CD4-positive, alpha-beta memory T cell (primary cell): ENCODE measurements at regions not wholly inside any gene's neighbourhood (a gene's known extent, or its start where the extent isn't known, plus 50 kb on each side); places are given as distances from the start of the nearest gene placed in this dataset.
A peak's percentile ranks its signal among the peaks of the same experiment; 100 is the strongest.

Experiments used
- CTCF ChIA-PET: fragments of 350-600 bp; sonication (Branson Sonifier 250); formaldehyde crosslinking; loops from one replicate; lab custom pipeline; 2021; ENCODE audit warnings: inconsistent platforms; ENCODE audit not compliant: partially characterized antibody; lab: Charles Lee
- POLR2A ChIA-PET: fragments of 350-600 bp; sonication (Branson Sonifier 250); formaldehyde crosslinking; loops from one replicate; lab custom pipeline; 2021; ENCODE audit not compliant: partially characterized antibody; lab: Charles Lee
- DNase-seq, 5 donors: peaks; one replicate each; pipeline versions ENCODE4 v3.0.0 to v3.0.0-alpha.2; 2020 to 2022; ENCODE audit warnings: mixed read lengths in 1 of 5
- H3K27ac ChIP-seq: one replicate; pipeline ENCODE4 v1.7.0; 2013; ENCODE audit warnings: low read depth, low read length
- H3K27me3 ChIP-seq: 2 replicates; pipeline ENCODE4 v1.7.0; 2013; ENCODE audit warnings: mild to moderate bottlenecking, low read length, moderate library complexity; ENCODE audit not compliant: insufficient read depth
- H3K36me3 ChIP-seq: 2 replicates; pipeline ENCODE4 v1.7.0; 2013; ENCODE audit warnings: mild to moderate bottlenecking, low read length, moderate library complexity; ENCODE audit not compliant: insufficient read depth
- H3K4me1 ChIP-seq: 2 replicates; pipeline ENCODE4 v1.7.0; 2013; ENCODE audit warnings: mild to moderate bottlenecking, low read length, moderate library complexity; ENCODE audit not compliant: insufficient read depth
- H3K4me3 ChIP-seq, 2 donors: one replicate each; pipeline ENCODE4 v1.7.0; 2013; ENCODE audit warnings: low read length in 2 of 2, mild to moderate bottlenecking in 1 of 2
- H3K9me3 ChIP-seq, 2 donors: one replicate each; pipeline ENCODE4 v1.7.0; 2013; ENCODE audit warnings: low read length in 2 of 2, control low read depth in 1 of 2; ENCODE audit not compliant: control insufficient read depth in 1 of 2
- H3K27ac Mint-ChIP-seq, 7 donors: one replicate each; pipeline ENCODE4 v1.8.0; 2020 to 2021; ENCODE audit warnings: mixed read lengths in 7 of 7, mild to moderate bottlenecking in 6 of 7, inconsistent platforms in 3 of 7, moderate library complexity in 3 of 7
- H3K27me3 Mint-ChIP-seq, 2 donors: one replicate each; pipeline ENCODE4 v1.8.0; 2020 to 2021; ENCODE audit warnings: mixed read lengths in 2 of 2
- H3K36me3 Mint-ChIP-seq, 2 donors: one replicate each; pipeline ENCODE4 v1.8.0; 2020 to 2021; ENCODE audit warnings: mixed read lengths in 2 of 2, inconsistent platforms in 1 of 2, mild to moderate bottlenecking in 1 of 2
- H3K4me1 Mint-ChIP-seq, 4 donors: one replicate each; pipeline ENCODE4 v1.8.0; 2020 to 2021; ENCODE audit warnings: mixed read lengths in 4 of 4, mild to moderate bottlenecking in 1 of 4
- H3K4me3 Mint-ChIP-seq, 8 donors: one replicate each; pipeline ENCODE4 v1.8.0; 2020 to 2021; ENCODE audit warnings: mixed read lengths in 8 of 8, mild to moderate bottlenecking in 7 of 8, moderate library complexity in 6 of 8, inconsistent platforms in 3 of 8
- H3K9me3 Mint-ChIP-seq, 8 donors: one replicate each; pipeline ENCODE4 v1.8.0; 2020 to 2021; ENCODE audit warnings: mixed read lengths in 8 of 8, mild to moderate bottlenecking in 5 of 8, inconsistent platforms in 3 of 8, moderate library complexity in 1 of 8
- intact Hi-C: fragments of 100-400 bp; cut with micrococcal nuclease; formaldehyde crosslinking; loops from one replicate; pipeline ENCODE4 v1.15.1; 2023

DNA sequence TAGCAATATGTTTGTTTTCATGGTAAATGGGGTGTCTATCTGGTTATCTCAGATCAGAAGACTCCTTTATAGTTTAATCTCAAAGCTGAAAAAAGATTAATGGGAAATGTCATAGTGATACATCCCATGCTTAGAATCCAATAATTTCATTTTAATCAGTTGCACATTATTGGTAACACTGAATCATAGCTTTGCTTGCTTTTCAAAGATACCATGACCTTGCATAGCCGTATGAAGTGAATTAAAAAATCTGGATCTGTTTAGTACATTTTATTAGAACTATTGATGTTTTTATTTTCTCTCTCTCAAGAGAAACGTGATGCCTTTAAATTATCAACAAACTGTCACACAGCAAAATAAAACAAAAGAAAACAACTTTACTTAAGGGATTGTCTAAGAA is 506.7 kb upstream of the SGO1 start:
- POLR2A ChIA-PET = no interaction called here
- Histone ChIP-seq H3K27ac (no peak overlapping the region), H3K4me1 (no peaks in the 10 kb centered on the region), H3K27me3 (no peaks in the 10 kb centered on the region), H3K4me3 (no peak overlapping the region), H3K9me3 (no peaks in the 10 kb centered on the region), H3K36me3 (no peaks in the 10 kb centered on the region)
- intact Hi-C loops = no loop called here
- DNase-seq = no peak
- no peak overlapping the region for H3K4me3 Mint-ChIP-seq
- H3K27me3 Mint-ChIP-seq = no peaks in the 10 kb centered on the region
- CTCF ChIA-PET = no interaction called here
- H3K36me3 Mint-ChIP-seq = peaks cover 0 to 3% of the 10 kb centered on the region in 2 donors
- H3K9me3 Mint-ChIP-seq = peaks cover 0 to 35% (median 16%) of the 10 kb centered on the region in 8 donors
- no peak overlapping the region for H3K27ac Mint-ChIP-seq
- no peaks in the 10 kb centered on the region for H3K4me1 Mint-ChIP-seq

DNA sequence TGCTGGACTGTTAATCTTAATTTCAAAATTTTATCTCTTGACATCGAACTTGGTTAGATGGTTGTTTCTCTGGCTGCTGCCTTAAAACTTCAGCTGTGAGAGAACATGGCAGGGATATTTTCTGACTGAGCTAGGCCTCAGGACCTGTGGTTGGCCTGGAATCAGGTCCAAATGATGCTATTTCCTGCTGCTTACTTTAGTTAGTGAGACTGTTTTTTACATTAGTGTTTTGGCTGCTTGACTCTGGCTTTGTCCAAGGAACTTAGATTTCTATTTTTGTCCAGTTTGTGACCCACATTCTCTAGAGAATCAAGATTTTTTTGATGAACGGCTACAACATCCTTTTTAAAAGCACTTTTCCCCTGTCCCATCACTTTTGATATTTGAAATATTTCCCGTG is 497.9 kb upstream of the SGO1 start:
- no peak overlapping the region for H3K27ac ChIP-seq
- Mint-ChIP-seq H3K4me3 (peak overlapping the region in 1 of 8 donors; percentile 57), H3K4me1 (no peaks in the 10 kb centered on the region), H3K27me3 (no peaks in the 10 kb centered on the region), H3K27ac (no peak overlapping the region), H3K36me3 (no peaks in the 10 kb centered on the region), H3K9me3 (peaks cover 6 to 69% (median 44%) of the 10 kb centered on the region in 8 donors)
- H3K36me3 ChIP-seq = no peaks in the 10 kb centered on the region
- CTCF ChIA-PET = no interaction called here
- H3K4me3 ChIP-seq = no peak overlapping the region
- no peaks in the 10 kb centered on the region for H3K9me3 ChIP-seq
- H3K4me1 ChIP-seq = no peaks in the 10 kb centered on the region
- no peak for DNase-seq
- POLR2A ChIA-PET = no interaction called here
- intact Hi-C loops = no loop called here
- H3K27me3 ChIP-seq = no peaks in the 10 kb centered on the region

- peaks cover 6 to 67% (median 39%) of the 10 kb centered on the region in 8 donors for H3K9me3 Mint-ChIP-seq
- H3K27ac Mint-ChIP-seq = no peak overlapping the region
- CTCF ChIA-PET = no interaction called here
- POLR2A ChIA-PET = no interaction called here
- no peaks in the 10 kb centered on the region for H3K4me1 ChIP-seq
- no peaks in the 10 kb centered on the region for H3K36me3 Mint-ChIP-seq
- intact Hi-C loops = no loop called here
- no peaks in the 10 kb centered on the region for H3K27me3 Mint-ChIP-seq
- no peaks in the 10 kb centered on the region for H3K27me3 ChIP-seq
- H3K9me3 ChIP-seq = no peaks in the 10 kb centered on the region
- no peak overlapping the region for H3K4me3 ChIP-seq
- H3K36me3 ChIP-seq = no peaks in the 10 kb centered on the region
- H3K27ac ChIP-seq = no peak overlapping the region
- DNase-seq = no peak
- no peaks in the 10 kb centered on the region for H3K4me1 Mint-ChIP-seq
- H3K4me3 Mint-ChIP-seq = no peak overlapping the region
These were observed 496.6 kb upstream of the SGO1 start for GRCh38 chr3:20682573-20682972.

- no peaks in the 10 kb centered on the region for H3K4me1 Mint-ChIP-seq
- no peaks in the 10 kb centered on the region for H3K4me1 ChIP-seq
- H3K27me3 ChIP-seq = no peaks in the 10 kb centered on the region
- intact Hi-C loops = no loop called here
- ChIA-PET CTCF (no interaction called here), POLR2A (no interaction called here)
- H3K4me3 ChIP-seq = no peak overlapping the region
- no peaks in the 10 kb centered on the region for H3K36me3 ChIP-seq
- peaks cover 0 to under 1% of the 10 kb centered on the region in 2 donors for H3K36me3 Mint-ChIP-seq
- H3K9me3 ChIP-seq = no peaks in the 10 kb centered on the region
- no peak overlapping the region for H3K27ac Mint-ChIP-seq
- no peak for DNase-seq
- H3K9me3 Mint-ChIP-seq = peaks cover 4 to 58% (median 39%) of the 10 kb centered on the region in 8 donors
- no peak overlapping the region for H3K27ac ChIP-seq
- no peaks in the 10 kb centered on the region for H3K27me3 Mint-ChIP-seq
- H3K4me3 Mint-ChIP-seq = no peak overlapping the region
These were observed 495.1 kb upstream of the SGO1 start for GRCh38 chr3:20680990-20681628.

GRCh38 chr3:20673866-20674265 is 487.9 kb upstream of the SGO1 start:
- DNase-seq = no peak
- H3K4me1 ChIP-seq = no peaks in the 10 kb centered on the region
- no peak overlapping the region for H3K4me3 ChIP-seq
- H3K27ac ChIP-seq = no peak overlapping the region
- no peaks in the 10 kb centered on the region for H3K27me3 ChIP-seq
- H3K36me3 Mint-ChIP-seq = peaks cover 3 to 12% of the 10 kb centered on the region in 2 donors
- ChIA-PET CTCF (no interaction called here), POLR2A (no interaction called here)
- no peaks in the 10 kb centered on the region for H3K27me3 Mint-ChIP-seq
- H3K36me3 ChIP-seq = no peaks in the 10 kb centered on the region
- no peaks in the 10 kb centered on the region for H3K9me3 ChIP-seq
- H3K4me1 Mint-ChIP-seq = no peaks in the 10 kb centered on the region
- intact Hi-C loops = no loop called here
- peaks cover 4 to 48% (median 28%) of the 10 kb centered on the region in 8 donors for H3K9me3 Mint-ChIP-seq
- no peak overlapping the region for H3K4me3 Mint-ChIP-seq
- no peak overlapping the region for H3K27ac Mint-ChIP-seq

DNA sequence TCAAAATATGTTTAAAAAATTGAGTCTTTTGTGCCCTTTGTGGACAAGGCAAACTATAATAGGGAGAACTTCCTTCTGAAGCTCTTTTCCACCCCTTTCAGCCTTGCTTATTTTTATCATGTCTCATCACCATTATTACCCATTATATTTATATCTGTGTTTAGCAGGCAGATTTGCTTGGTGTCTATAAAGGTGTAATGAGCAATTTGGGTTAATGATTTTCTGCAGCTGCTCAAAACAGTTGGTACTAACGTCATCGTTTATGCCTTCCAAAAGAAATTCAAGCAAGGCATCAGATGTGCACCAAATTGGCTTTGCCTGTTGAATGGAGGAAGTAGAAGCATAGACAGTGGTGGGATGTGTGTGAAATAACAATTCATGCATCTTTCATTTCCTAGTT is 483.7 kb upstream of the SGO1 start:
- Mint-ChIP-seq H3K27me3 (no peaks in the 10 kb centered on the region), H3K4me3 (no peak overlapping the region), H3K4me1 (no peaks in the 10 kb centered on the region), H3K36me3 (peaks cover 3 to 9% of the 10 kb centered on the region in 2 donors), H3K9me3 (peaks cover 2 to 46% (median 13%) of the 10 kb centered on the region in 8 donors), H3K27ac (no peak overlapping the region)
- Histone ChIP-seq H3K27ac (no peak overlapping the region), H3K4me3 (no peak overlapping the region), H3K9me3 (no peaks in the 10 kb centered on the region), H3K36me3 (no peaks in the 10 kb centered on the region), H3K4me1 (no peaks in the 10 kb centered on the region), H3K27me3 (no peaks in the 10 kb centered on the region)
- ChIA-PET CTCF (no interaction called here), POLR2A (no interaction called here)
- intact Hi-C loops = no loop called here
- no peak for DNase-seq

DNA sequence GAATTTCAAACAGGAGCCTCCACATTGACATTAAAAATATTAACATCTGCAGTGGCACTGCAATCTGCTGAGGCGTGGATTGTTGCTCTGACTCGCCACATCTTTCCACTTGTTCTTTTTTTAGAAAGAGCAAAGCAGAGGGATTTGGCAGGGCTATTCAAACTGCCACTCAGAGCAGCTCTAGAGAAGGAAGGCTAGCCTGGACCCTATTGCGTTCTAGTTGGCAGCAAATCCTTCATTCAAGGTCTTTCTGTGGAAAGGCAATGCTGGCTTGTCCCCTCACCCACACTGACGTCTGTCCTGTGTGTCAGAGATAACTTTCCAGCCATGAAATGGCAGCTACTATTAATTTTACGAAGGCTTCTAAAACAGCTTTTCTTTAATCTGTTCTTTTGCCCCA is 483.2 kb upstream of the SGO1 start:
- no peak overlapping the region for H3K4me3 Mint-ChIP-seq
- Histone ChIP-seq H3K9me3 (no peaks in the 10 kb centered on the region), H3K27me3 (no peaks in the 10 kb centered on the region), H3K4me1 (no peaks in the 10 kb centered on the region), H3K4me3 (no peak overlapping the region), H3K27ac (no peak overlapping the region), H3K36me3 (no peaks in the 10 kb centered on the region)
- no peaks in the 10 kb centered on the region for H3K27me3 Mint-ChIP-seq
- ChIA-PET CTCF (no interaction called here), POLR2A (no interaction called here)
- no peak overlapping the region for H3K27ac Mint-ChIP-seq
- H3K9me3 Mint-ChIP-seq = peaks cover 2 to 48% (median 13%) of the 10 kb centered on the region in 8 donors
- DNase-seq = no peak
- H3K4me1 Mint-ChIP-seq = no peaks in the 10 kb centered on the region
- H3K36me3 Mint-ChIP-seq = peaks cover 3 to 9% of the 10 kb centered on the region in 2 donors
- intact Hi-C loops = no loop called here
